Hindlimb muscle (tissue), 1 donor: ENCODE measurements at regions not wholly inside any gene's neighbourhood (a gene's known extent, or its start where the extent isn't known, plus 50 kb on each side); places are given as distances from the start of the nearest gene placed in this dataset.

Experiments
- DNase-seq: peaks from one replicate; pipeline ENCODE4 v3.0.0-alpha.2; 2013

- no peak for DNase-seq
Measured at GRCh38 chr13:60286707-60287106, 110.3 kb upstream of the TDRD3 start.

GRCh38 chr13:60288569-60288968 is 108.5 kb upstream of the TDRD3 start:
- no peak for DNase-seq

- no peak for DNase-seq
Measured at GRCh38 chr13:60303166-60303565, 93.9 kb upstream of the TDRD3 start.

- no peak for DNase-seq
Measured at GRCh38 chr13:60311527-60311926, 85.5 kb upstream of the TDRD3 start.

- DNase-seq = no peak
Measured at GRCh38 chr13:60312851-60313505, 84.0 kb upstream of the TDRD3 start.

- DNase-seq = no peak
Measured at GRCh38 chr13:60318186-60318585, 78.8 kb upstream of the TDRD3 start.

GRCh38 chr13:60324131-60324530 is 72.9 kb upstream of the TDRD3 start:
- DNase-seq = no peak

GRCh38 chr13:60326273-60326672 is 70.7 kb upstream of the TDRD3 start:
- DNase-seq = no peak

- DNase-seq = peak; percentile 17
Measured at GRCh38 chr13:60327511-60327910, 69.5 kb upstream of the TDRD3 start.

- no peak for DNase-seq
Measured at GRCh38 chr13:60328073-60328472, 68.9 kb upstream of the TDRD3 start.

GRCh38 chr13:60329221-60329923 is 67.6 kb upstream of the TDRD3 start:
- DNase-seq = no peak

- DNase-seq = no peak
Measured at GRCh38 chr13:60331249-60332012, 65.6 kb upstream of the TDRD3 start.

- no peak for DNase-seq
Measured at GRCh38 chr13:60332682-60333081, 64.3 kb upstream of the TDRD3 start.

GRCh38 chr13:60334310-60334709 is 62.7 kb upstream of the TDRD3 start:
- no peak for DNase-seq

- no peak for DNase-seq
Measured at GRCh38 chr13:60335531-60335930, 61.5 kb upstream of the TDRD3 start.

- DNase-seq = no peak
Measured at GRCh38 chr13:60338754-60339153, 58.3 kb upstream of the TDRD3 start.

GRCh38 chr13:60343978-60344377 is 53.0 kb upstream of the TDRD3 start:
- DNase-seq = no peak

GRCh38 chr13:60347174-60347573 is 49.8 kb upstream of the TDRD3 start:
- no peak for DNase-seq
